Liver (tissue), 8 donors: ENCODE measurements at regions not wholly inside any gene's neighbourhood (a gene's known extent, or its start where the extent isn't known, plus 50 kb on each side); places are given as distances from the start of the nearest gene placed in this dataset. TPM values are rescaled to one million over a fixed set of nuclear protein-coding genes. Genes with fewer than 3 reads are reported as not detected.

ENCODE experiments used
- DNase-seq: peaks from one replicate; pipeline ENCODE4 v3.0.0-alpha.2; 2017; ENCODE audit warnings: low spot score
- H3K27ac ChIP-seq, 2 donors: one replicate each; pipeline ENCODE4 v1.7.0; 2013; ENCODE audit warnings: inconsistent platforms in 2 of 2, low read length in 2 of 2, control low read depth in 1 of 2, low read depth in 1 of 2, mild to moderate bottlenecking in 1 of 2
- H3K27me3 ChIP-seq, 4 donors: one replicate each; pipeline versions ENCODE4 v1.6.1 to v1.7.0; 2013; ENCODE audit warnings: low read length in 3 of 4, inconsistent platforms in 1 of 4, mild to moderate bottlenecking in 1 of 4, moderate library complexity in 1 of 4; ENCODE audit not compliant: control insufficient read depth in 4 of 4, insufficient read depth in 4 of 4
- H3K36me3 ChIP-seq, 4 donors: one replicate each; pipeline versions ENCODE4 v1.6.1 to v1.7.0; 2013; ENCODE audit warnings: low read length in 3 of 4, mild to moderate bottlenecking in 3 of 4, low read depth in 1 of 4, moderate library complexity in 1 of 4; ENCODE audit not compliant: control insufficient read depth in 4 of 4, insufficient read depth in 3 of 4
- H3K4me1 ChIP-seq, 4 donors: one replicate each; pipeline versions ENCODE4 v1.6.1 to v1.7.0; 2013; ENCODE audit warnings: low read length in 3 of 4, mild to moderate bottlenecking in 3 of 4, moderate library complexity in 1 of 4; ENCODE audit not compliant: control insufficient read depth in 4 of 4, insufficient read depth in 4 of 4
- H3K4me3 ChIP-seq, 3 donors: one replicate each; pipeline versions ENCODE4 v1.6.1 to v1.7.0; 2013; ENCODE audit warnings: low read length in 3 of 3, control low read depth in 1 of 3, low read depth in 1 of 3, mild to moderate bottlenecking in 1 of 3
- H3K9ac ChIP-seq, 2 donors: one replicate each; pipeline ENCODE4 v1.7.0; 2013; ENCODE audit warnings: low read length in 2 of 2, mild to moderate bottlenecking in 2 of 2, moderate library complexity in 2 of 2, control low read depth in 1 of 2, low read depth in 1 of 2
- H3K9me3 ChIP-seq, 4 donors: one replicate each; pipeline versions ENCODE4 v1.6.1 to v1.7.0; 2013; ENCODE audit warnings: low read length in 3 of 4; ENCODE audit not compliant: control insufficient read depth in 4 of 4
- EGR1 ChIP-seq, 2 donors: IDR thresholded peaks; 2 replicates each; pipeline ENCODE4 v1.6.1; 2016 to 2018; ENCODE audit warnings: antibody characterized with exemption in 2 of 2, low read depth in 2 of 2
- FOXA1 ChIP-seq: IDR thresholded peaks from 2 replicates; pipeline ENCODE4 v1.6.1; 2016; ENCODE audit warnings: antibody characterized with exemption
- FOXA2 ChIP-seq: IDR thresholded peaks from 2 replicates; pipeline ENCODE4 v1.6.1; 2016; ENCODE audit warnings: antibody characterized with exemption
- GABPA ChIP-seq, 2 donors: IDR thresholded peaks in 1 of 2; conservative IDR thresholded peaks in 1 of 2; 2 replicates each; pipeline ENCODE4 v1.6.1; 2016; ENCODE audit warnings: antibody characterized with exemption in 2 of 2, mild to moderate bottlenecking in 1 of 2, moderate library complexity in 1 of 2
- HNF4G ChIP-seq: IDR thresholded peaks from 2 replicates; pipeline ENCODE4 v1.6.1; 2016; ENCODE audit warnings: antibody characterized with exemption
- JUND ChIP-seq, 2 donors: IDR thresholded peaks; 2 replicates each; pipeline ENCODE4 v1.6.1; 2016; ENCODE audit warnings: antibody characterized with exemption in 2 of 2
- RAD21 ChIP-seq, 2 donors: IDR thresholded peaks; 2 replicates each; pipeline ENCODE4 v1.6.1; 2016; ENCODE audit warnings: antibody characterized with exemption in 2 of 2, mild to moderate bottlenecking in 2 of 2
- REST ChIP-seq: IDR thresholded peaks from 2 replicates; pipeline ENCODE4 v1.6.1; 2016; ENCODE audit warnings: antibody characterized with exemption, mild to moderate bottlenecking
- SP1 ChIP-seq: IDR thresholded peaks from 2 replicates; pipeline ENCODE4 v1.6.1; 2018; ENCODE audit warnings: antibody characterized with exemption, mild to moderate bottlenecking
- WGBS: extraction: QIAGEN DNeasy Blood & Tissue Kit; methylation state at CpG from one replicate; pipeline ENCODE4 v1.1.7; 2013; 5-methylcytosine and 5-hydroxymethylcytosine counted together
- small RNA-seq: library from RNA; depleted of rRNA; stranded (forward); fragments of <200 nt; gene quantifications from one replicate; pipeline ENCODE3, GENCODE V24; 2014
- donor health status: healthy.
- donor health status: healthy.
- donor health status: healthy.
- donor health status: healthy.

GRCh38 chr10:62748386-62748785 is 56.1 kb upstream of the ADO start (continued):
- TF ChIP-seq REST (no peak), JUND (IDR thresholded peaks at IDR 0.05) (no peak), FOXA2 (no peak), SP1 (no peak), FOXA1 (no peak), EGR1 (IDR thresholded peaks at IDR 0.05; ENCODE audit: low read depth in 2 of 2) (no peak), HNF4G (no peak), RAD21 (IDR thresholded peaks at IDR 0.05) (no peak)

GRCh38 chr10:62749093-62749683 is 55.3 kb upstream of the ADO start:
- DNase-seq, result no peak
- H3K4me3 ChIP-seq, result no peak overlapping the region
- H3K9ac ChIP-seq, result no peak overlapping the region
- H3K36me3 ChIP-seq, result no peaks in the 10 kb centered on the region
- H3K4me1 ChIP-seq, result no peaks in the 10 kb centered on the region
- no peak overlapping the region for H3K27ac ChIP-seq
- 74% methylated on average over 5 of the region's 5 CpGs for WGBS
- TF ChIP-seq GABPA (IDR thresholded peaks at IDR 0.05 in 1 of 2, conservative IDR thresholded peaks at IDR 0.05 in 1 of 2), result no peak
- no peaks in the 10 kb centered on the region for H3K27me3 ChIP-seq
- no peaks in the 10 kb centered on the region for H3K9me3 ChIP-seq

Small RNA genes in the stretch of these regions (small RNA-seq; reads per million reads assigned to genes)
- gene ALDH7A1P4, result not detected
